ENCODE measurements at regions not wholly inside any gene's neighbourhood (a gene's known extent, or its start where the extent isn't known, plus 50 kb on each side); places are given as distances from the start of the nearest gene placed in this dataset.

GRCh38 chr7:120039138-120039537, 233.8 kb upstream of the KCND2 start:
- H3K36me3 ChIP-seq (ENCODE audit: control insufficient read depth, insufficient read depth, low read length), result no peaks in the 10 kb centered on the region
- no peak overlapping the region for H3K4me2 ChIP-seq (ENCODE audit: low read depth, low read length)
- H3K56ac ChIP-seq (ENCODE audit: extremely low read depth, insufficient read depth, low read length), result no peak overlapping the region
- no peak overlapping the region for H3K23ac ChIP-seq (ENCODE audit: low read depth, low read length)
- no peak overlapping the region for H3K4me3 ChIP-seq (ENCODE audit: insufficient read depth, low read depth, low read length)
- H3K9ac ChIP-seq (ENCODE audit: low read depth, low read length), result no peak overlapping the region
- H3K27ac ChIP-seq (ENCODE audit: insufficient read depth, low read length), result no peak overlapping the region
- H3K9me1 ChIP-seq (ENCODE audit: insufficient read depth, low read length), result no peaks in the 10 kb centered on the region
- H3K27me3 ChIP-seq (ENCODE audit: control insufficient read depth, insufficient read depth, low read length), result no peaks in the 10 kb centered on the region
- dilution Hi-C loops (cut with HindIII; ENCODE audit: low sequenced_read_pairs, unreplicated experiment), result no loop called here
- BruUV-seq (replicated peaks), result no TSS peak
- H2BK20ac ChIP-seq (ENCODE audit: low read depth, low read length), result no peak overlapping the region
- in situ Hi-C loops (cut with MboI; ENCODE audit: low sequenced_read_pairs), result no loop called here
- H3K4ac ChIP-seq (ENCODE audit: low read depth, low read length), result no peak overlapping the region
- CTCF ChIA-PET, result no interaction called here
- TF ChIP-seq MAZ (IDR thresholded peaks at IDR 0.05; ENCODE audit: borderline replicate concordance, low read depth, low read length) (no peak), RCOR1 (IDR thresholded peaks at IDR 0.05; ENCODE audit: insufficient replicate concordance, low read length) (no peak), SMC3 (IDR thresholded peaks at IDR 0.05; ENCODE audit: low read depth, low read length) (no peak), POLR2A (IDR thresholded peaks at IDR 0.05; ENCODE audit: low read depth, low read length) (no peak), MAFK (IDR thresholded peaks at IDR 0.05; ENCODE audit: low read depth, low read length) (no peak), BHLHE40 (IDR thresholded peaks at IDR 0.05; ENCODE audit: low read depth, low read length) (no peak), USF2 (IDR thresholded peaks at IDR 0.05; ENCODE audit: low read depth, low read length) (no peak), FOS (IDR thresholded peaks at IDR 0.05; ENCODE audit: low read depth, low read length) (no peak), RFX5 (IDR thresholded peaks at IDR 0.05; ENCODE audit: low read depth, low read length) (no peak), NFE2L2 (IDR thresholded peaks at IDR 0.05; ENCODE audit: low read depth, low read length) (no peak), RAD21 (IDR thresholded peaks at IDR 0.05; ENCODE audit: low read length) (no peak)
- H3K14ac ChIP-seq (replicated peaks; ENCODE audit: low read depth, low read length), result no peak overlapping the region
- WGBS, 2 experiments (ENCODE audit: extremely low coverage in 2 of 2, insufficient read length in 1 of 2), result 80% methylated on average over 2 of the region's 2 CpGs; no CpG with 5 or more reads in 1 of the 2 experiments
- DNase-seq, result no peak
- H3K4me1 ChIP-seq (ENCODE audit: control insufficient read depth, insufficient read depth, low read length), result no peaks in the 10 kb centered on the region
- ATAC-seq (ENCODE audit: low read depth), result no peak
- intact Hi-C loops (cut with micrococcal nuclease), result no loop called here
- H3K18ac ChIP-seq (ENCODE audit: low read depth, low read length), result no peak overlapping the region
- no peak overlapping the region for H4K5ac ChIP-seq (ENCODE audit: low read depth, low read length)
- no peak overlapping the region for H2AK5ac ChIP-seq (ENCODE audit: low read depth, low read length)
- no peak overlapping the region for H2AK9ac ChIP-seq (replicated peaks; ENCODE audit: low read depth, low read length, poor library complexity)
- H3K9me3 ChIP-seq (ENCODE audit: control insufficient read depth, insufficient read depth, low read length), result peaks cover 2% of the 10 kb centered on the region; the same call in 1 of the 2 replicates
- H2BK5ac ChIP-seq (ENCODE audit: low read depth, low read length, poor library complexity, severe bottlenecking), result no peak overlapping the region
- no peak overlapping the region for H4K8ac ChIP-seq (ENCODE audit: low read depth in 2 of 2, low read length in 2 of 2)
- no peak overlapping the region for H2AFZ ChIP-seq (replicated peaks; ENCODE audit: low read length, poor library complexity)
- H2BK120ac ChIP-seq (ENCODE audit: low read depth, low read length), result no peak overlapping the region
- POLR2A ChIA-PET (ENCODE audit: unreplicated experiment), result no interaction called here
- H4K91ac ChIP-seq (ENCODE audit: insufficient read depth, low read depth, low read length), result no peak overlapping the region
- no peaks in the 10 kb centered on the region for H3K79me1 ChIP-seq (ENCODE audit: low read depth in 1 of 2, low read length in 2 of 2)
- H2BK15ac ChIP-seq (ENCODE audit: low read depth, low read length), result no peak overlapping the region
- H4K20me1 ChIP-seq (ENCODE audit: insufficient read depth, low read length), result no peaks in the 10 kb centered on the region

All from IMR-90 (cell line).